Memory B cell (primary cell): ENCODE measurements at regions not wholly inside any gene's neighbourhood (a gene's known extent, or its start where the extent isn't known, plus 50 kb on each side); places are given as distances from the start of the nearest gene placed in this dataset.
"Not testable (repeated sequence)": the region's sequence is repeated elsewhere in the genome, so short reads cannot be mapped to it uniquely, and the experiment has no call there.

Experiments used
- ATAC-seq: fragments of 150-1000 bp; cut with Tn5 transposase; 2 replicates; pipeline ENCODE4 v1.10.0; 2021; ENCODE audit warnings: low read depth, mild to moderate bottlenecking, moderate library complexity
- DNase-seq, 2 donors: peaks; one replicate each; pipeline ENCODE4 v3.0.0; 2022; ENCODE audit warnings: low spot score in 2 of 2
- H3K27ac Mint-ChIP-seq: one replicate; pipeline ENCODE4 v1.8.0; 2022; ENCODE audit warnings: mild to moderate bottlenecking, moderate library complexity, mixed read lengths
- H3K27me3 Mint-ChIP-seq: one replicate; pipeline ENCODE4 v1.8.0; 2022; ENCODE audit warnings: mixed read lengths
- H3K36me3 Mint-ChIP-seq: one replicate; pipeline ENCODE4 v1.8.0; 2022; ENCODE audit warnings: mild to moderate bottlenecking, mixed read lengths
- H3K4me1 Mint-ChIP-seq: one replicate; pipeline ENCODE4 v1.8.0; 2022; ENCODE audit warnings: mixed read lengths
- H3K4me3 Mint-ChIP-seq: one replicate; pipeline ENCODE4 v1.8.0; 2022; ENCODE audit warnings: mild to moderate bottlenecking, moderate library complexity, mixed read lengths
- H3K9me3 Mint-ChIP-seq: one replicate; pipeline ENCODE4 v1.8.0; 2022; ENCODE audit warnings: mixed read lengths

DNA sequence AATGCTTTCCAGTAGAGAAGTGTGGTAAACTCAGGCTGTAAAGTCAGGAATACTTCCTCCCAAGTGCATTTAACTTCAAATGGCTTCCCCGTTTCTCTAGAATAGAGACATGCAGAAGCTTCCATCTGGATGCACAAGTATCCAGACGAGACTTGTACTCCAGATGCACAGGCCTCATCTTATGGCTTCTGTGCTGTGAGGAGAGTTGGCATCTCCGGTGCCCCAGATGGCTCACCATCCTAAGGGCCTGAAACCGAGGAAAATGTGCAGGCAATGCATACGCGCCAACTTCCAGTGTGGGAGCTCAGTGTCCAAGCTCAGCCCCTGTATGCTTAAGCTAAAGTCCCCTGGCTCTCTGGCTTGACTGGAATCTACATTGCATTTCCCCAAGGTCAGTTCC, 184.0 kb upstream of the TBL1X start:
- H3K4me1 Mint-ChIP-seq = peaks cover 12% of the 10 kb centered on the region
- ATAC-seq = no peak

DNA sequence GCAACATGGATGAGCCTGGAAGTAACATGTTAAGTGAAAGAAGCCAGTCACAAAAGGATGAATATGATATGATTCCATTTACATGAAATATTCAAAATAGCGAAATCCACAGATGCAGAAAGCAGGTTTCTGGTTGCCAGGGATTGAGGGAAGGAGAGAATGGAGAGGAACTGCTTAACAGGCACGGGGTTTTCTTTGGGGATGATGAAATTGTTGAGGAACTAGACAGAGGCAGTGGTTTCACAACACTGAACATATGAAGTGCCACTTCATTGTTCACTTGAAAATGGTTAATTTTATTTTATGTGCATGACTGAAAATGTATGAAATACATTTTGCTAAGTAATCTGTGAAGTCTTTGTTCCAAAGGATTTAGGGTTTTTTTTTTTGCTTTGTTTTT, 182.5 kb upstream of the TBL1X start:
- DNase-seq (no peak), ATAC-seq (no peak)
- Mint-ChIP-seq H3K4me1 (peaks cover 15% of the 10 kb centered on the region), H3K4me3 (no peak overlapping the region), H3K27ac (no peak overlapping the region), H3K9me3 (no peaks in the 10 kb centered on the region), H3K36me3 (peaks cover 1% of the 10 kb centered on the region), H3K27me3 (peaks cover 1% of the 10 kb centered on the region)

More for the DNA sequence above, 184.0 kb upstream of the TBL1X start:
- peaks cover 1% of the 10 kb centered on the region for H3K27me3 Mint-ChIP-seq
- H3K9me3 Mint-ChIP-seq = no peaks in the 10 kb centered on the region
- H3K36me3 Mint-ChIP-seq = peaks cover 1% of the 10 kb centered on the region
- DNase-seq = no peak
- H3K27ac Mint-ChIP-seq = no peak overlapping the region
- H3K4me3 Mint-ChIP-seq = no peak overlapping the region

DNA sequence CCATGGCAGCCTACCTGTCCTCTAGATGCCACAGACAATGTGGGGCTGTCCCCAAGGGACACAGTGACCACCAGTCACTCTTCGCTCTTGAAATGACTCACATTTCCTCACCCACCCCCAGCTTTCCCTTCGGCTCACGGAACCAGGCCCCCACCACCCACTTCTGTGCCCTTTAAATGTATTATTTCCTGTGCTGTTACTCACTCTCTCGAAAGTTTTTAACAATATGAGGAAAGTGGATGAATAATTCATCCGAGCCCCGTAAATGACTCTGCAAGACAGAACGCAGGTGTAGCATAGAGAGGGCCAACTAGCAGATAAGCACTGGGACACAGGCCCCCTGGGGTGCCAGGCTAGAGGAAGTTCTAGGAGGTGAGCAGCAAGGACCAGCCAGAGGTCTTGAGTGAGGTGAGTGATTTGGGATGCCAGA, 179.5 kb upstream of the TBL1X start:
- no peaks in the 10 kb centered on the region for H3K36me3 Mint-ChIP-seq
- DNase-seq (no peak), ATAC-seq (no peak)
- H3K9me3 Mint-ChIP-seq = no peaks in the 10 kb centered on the region
- no peak overlapping the region for H3K27ac Mint-ChIP-seq
- no peak overlapping the region for H3K4me3 Mint-ChIP-seq
- H3K4me1 Mint-ChIP-seq = peaks cover 7% of the 10 kb centered on the region
- H3K27me3 Mint-ChIP-seq = peaks cover 1% of the 10 kb centered on the region

DNA sequence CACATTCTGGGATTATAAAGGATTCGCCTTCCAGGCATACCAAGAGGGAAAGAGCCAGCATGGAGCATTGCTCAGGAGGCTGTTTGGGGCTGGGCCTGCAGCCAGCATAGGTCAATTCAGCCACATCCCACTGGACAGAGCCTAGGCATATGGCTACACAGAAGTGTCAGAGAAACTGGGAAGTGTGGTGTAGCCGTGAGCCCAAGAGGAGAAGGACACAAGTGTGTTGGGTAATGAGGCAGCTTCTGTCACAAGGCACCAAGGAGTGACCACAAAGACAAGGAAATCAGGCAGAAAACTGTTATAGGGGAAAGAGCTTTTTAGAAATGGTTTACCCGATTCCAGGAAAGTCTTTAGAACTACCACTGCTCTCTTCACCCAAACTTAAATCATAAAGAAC, 178.6 kb upstream of the TBL1X start:
- Mint-ChIP-seq H3K27ac (no peak overlapping the region), H3K27me3 (peaks cover 1% of the 10 kb centered on the region), H3K9me3 (no peaks in the 10 kb centered on the region), H3K4me1 (peaks cover 7% of the 10 kb centered on the region), H3K4me3 (no peak overlapping the region), H3K36me3 (no peaks in the 10 kb centered on the region)
- no peak for ATAC-seq
- no peak for DNase-seq

DNA sequence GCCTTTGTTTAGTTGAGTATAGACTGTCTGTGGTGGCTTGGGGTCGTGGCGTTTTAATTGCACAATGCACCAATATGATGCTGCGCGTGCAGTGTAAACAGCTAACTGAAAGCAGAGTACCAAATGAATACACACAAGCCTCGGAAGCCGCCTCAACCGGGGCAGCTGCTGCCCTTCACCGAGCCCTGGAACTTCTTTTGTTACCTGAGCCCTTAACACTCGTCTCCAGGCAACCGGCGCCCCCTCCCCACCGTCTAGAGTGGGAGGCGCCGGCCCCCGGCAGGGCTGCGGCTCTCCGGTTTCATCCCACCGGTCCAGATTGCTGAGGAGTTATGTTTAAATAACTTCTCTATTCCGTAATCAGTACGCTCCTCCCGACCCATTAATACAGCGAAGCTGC, 173.2 kb upstream of the TBL1X start:
- no peak for DNase-seq
- ATAC-seq = no peak
- no peak overlapping the region for H3K4me3 Mint-ChIP-seq
- peaks cover 8% of the 10 kb centered on the region for H3K4me1 Mint-ChIP-seq
- no peak overlapping the region for H3K27ac Mint-ChIP-seq
- no peaks in the 10 kb centered on the region for H3K9me3 Mint-ChIP-seq
- H3K36me3 Mint-ChIP-seq = no peaks in the 10 kb centered on the region
- H3K27me3 Mint-ChIP-seq = peaks cover 10% of the 10 kb centered on the region

DNA sequence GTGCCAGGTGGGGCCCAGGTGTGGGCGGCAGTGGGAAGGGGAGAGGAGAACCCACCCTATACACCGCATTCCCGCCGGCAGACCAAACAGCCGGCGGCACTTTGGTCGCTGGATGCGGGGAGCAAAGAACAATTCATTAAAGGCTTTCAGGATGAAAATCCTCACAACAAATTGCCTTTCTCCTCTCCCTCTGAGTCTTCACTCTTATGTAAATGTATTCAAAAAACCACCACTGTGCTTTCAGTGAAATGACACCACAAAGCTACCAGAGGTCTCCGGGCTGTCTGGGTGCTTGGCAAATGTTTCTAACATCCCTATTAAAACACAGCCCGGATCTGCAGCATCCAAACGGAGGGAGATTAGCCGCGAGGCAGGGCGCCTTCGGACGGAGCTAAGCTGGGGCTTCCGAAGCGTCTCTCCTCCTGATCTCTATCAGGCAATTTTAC, 171.8 kb upstream of the TBL1X start:
- H3K9me3 Mint-ChIP-seq = no peaks in the 10 kb centered on the region
- H3K36me3 Mint-ChIP-seq = no peaks in the 10 kb centered on the region
- H3K27me3 Mint-ChIP-seq = peaks cover 10% of the 10 kb centered on the region
- H3K4me3 Mint-ChIP-seq = no peak overlapping the region
- no peak overlapping the region for H3K27ac Mint-ChIP-seq
- ATAC-seq = no peak
- H3K4me1 Mint-ChIP-seq = peaks cover 8% of the 10 kb centered on the region
- DNase-seq = no peak

DNA sequence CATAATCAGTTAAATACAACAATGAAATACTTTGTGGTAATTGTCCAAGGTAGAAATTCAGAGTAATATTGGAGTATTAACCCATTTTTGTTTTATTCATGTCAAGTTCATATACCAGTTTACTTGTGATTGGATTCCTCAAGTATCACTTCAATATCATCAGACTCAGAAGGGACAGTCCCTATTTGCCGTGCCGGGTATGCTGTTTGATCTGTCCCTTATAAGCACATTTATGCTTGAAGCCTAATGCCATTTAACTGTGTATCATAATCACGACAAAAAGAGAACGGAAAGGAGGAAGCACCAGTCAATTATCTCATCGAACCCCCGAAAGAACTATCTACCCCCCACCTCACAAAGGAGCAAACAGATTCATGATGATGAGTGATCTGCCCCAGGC, 171.0 kb upstream of the TBL1X start:
- H3K9me3 Mint-ChIP-seq = no peaks in the 10 kb centered on the region
- H3K27ac Mint-ChIP-seq = no peak overlapping the region
- H3K4me1 Mint-ChIP-seq = peaks cover 8% of the 10 kb centered on the region
- ATAC-seq (no peak), DNase-seq (no peak)
- no peak overlapping the region for H3K4me3 Mint-ChIP-seq
- peaks cover 10% of the 10 kb centered on the region for H3K27me3 Mint-ChIP-seq
- H3K36me3 Mint-ChIP-seq = no peaks in the 10 kb centered on the region

DNA sequence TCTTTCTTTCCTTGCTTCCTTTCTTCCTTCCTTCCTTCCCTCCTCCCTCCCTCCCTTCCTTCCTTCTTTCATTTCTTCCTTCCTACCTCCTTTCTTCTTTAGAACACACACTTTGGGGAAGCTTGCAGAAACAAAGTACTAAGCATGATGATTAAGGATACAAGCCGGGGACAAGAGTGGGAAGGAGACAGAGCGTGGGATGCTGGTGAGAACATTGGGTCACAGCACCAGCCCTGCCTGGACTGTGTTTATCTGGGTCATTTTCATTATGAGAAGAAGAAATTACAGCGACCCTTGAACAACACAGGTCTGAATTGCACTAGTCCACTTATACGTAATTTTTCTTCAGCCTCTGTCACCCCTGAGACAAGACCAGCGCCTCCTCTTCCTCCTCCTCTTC, 169.3 kb upstream of the TBL1X start:
- peaks cover 12% of the 10 kb centered on the region for H3K27me3 Mint-ChIP-seq
- H3K27ac Mint-ChIP-seq = no peak overlapping the region
- H3K9me3 Mint-ChIP-seq = no peaks in the 10 kb centered on the region
- DNase-seq (no peak), ATAC-seq (no peak)
- no peak overlapping the region for H3K4me3 Mint-ChIP-seq
- peaks cover 8% of the 10 kb centered on the region for H3K4me1 Mint-ChIP-seq
- no peaks in the 10 kb centered on the region for H3K36me3 Mint-ChIP-seq

DNA sequence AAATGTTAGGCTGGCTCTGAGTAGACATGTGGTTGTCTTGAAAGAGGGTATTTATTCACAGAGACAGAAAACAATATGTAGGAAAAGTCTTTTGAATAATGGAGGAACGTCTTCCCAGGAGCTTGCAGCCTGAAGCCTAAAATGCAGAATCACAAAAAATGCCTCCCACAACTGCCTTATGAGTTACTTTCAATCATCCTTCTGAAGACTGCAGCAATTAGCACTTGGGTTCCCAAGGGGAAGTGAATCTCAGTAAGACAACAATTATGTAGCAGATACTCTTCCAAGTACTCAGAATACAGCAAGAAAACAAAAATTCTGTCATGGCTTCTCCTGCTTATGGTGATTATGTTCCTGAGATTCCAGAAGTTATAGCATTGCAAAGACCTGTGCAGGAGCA, 166.6 kb upstream of the TBL1X start:
- Mint-ChIP-seq H3K36me3 (peaks cover 1% of the 10 kb centered on the region), H3K27ac (no peak overlapping the region), H3K27me3 (peaks cover 13% of the 10 kb centered on the region), H3K9me3 (no peaks in the 10 kb centered on the region), H3K4me1 (peaks cover 5% of the 10 kb centered on the region), H3K4me3 (no peak overlapping the region)
- ATAC-seq (no peak), DNase-seq (no peak)

DNA sequence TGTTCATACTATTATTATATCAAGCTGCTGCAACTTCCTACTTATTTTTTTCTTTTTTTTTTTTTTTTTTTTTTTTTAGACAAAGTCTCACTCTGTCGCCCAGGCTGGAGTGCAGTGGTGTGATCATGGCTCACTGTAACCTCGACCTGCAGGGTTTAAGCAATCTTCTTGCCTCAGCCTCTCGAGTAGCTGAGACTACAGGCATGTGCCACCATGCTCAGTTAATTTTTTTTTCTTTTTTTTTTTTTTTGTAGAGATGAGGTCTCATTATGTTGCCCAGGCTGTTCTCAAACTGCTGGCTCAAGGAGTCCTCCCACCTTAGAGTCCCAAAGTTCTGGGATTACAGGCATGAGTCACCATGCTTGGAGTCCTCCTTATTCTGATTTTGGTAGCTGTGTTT, 165.2 kb upstream of the TBL1X start:
- H3K4me1 Mint-ChIP-seq, H3K36me3 Mint-ChIP-seq, H3K4me3 Mint-ChIP-seq, H3K27me3 Mint-ChIP-seq, ATAC-seq, H3K27ac Mint-ChIP-seq, H3K9me3 Mint-ChIP-seq, DNase-seq: not testable (repeated sequence)

DNA sequence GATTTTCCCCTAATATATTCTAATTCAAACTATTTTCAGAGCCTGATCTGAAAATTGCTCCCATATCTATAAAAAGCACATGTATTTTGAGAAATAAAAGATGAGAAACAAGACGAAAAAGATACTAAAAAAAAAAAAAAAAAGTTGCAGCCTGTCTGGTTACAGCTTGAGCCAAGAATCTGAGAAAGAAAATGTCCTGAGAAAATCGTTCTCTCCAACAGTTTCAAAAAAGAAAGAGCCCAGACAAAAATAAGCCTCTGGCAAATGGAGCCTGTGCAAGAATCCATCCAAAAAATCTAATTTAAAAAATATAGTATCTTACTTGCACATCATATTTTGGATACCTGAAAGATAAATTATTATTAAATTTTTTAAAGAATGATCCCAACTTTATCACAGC, 163.0 kb upstream of the TBL1X start:
- Mint-ChIP-seq H3K27ac (no peak overlapping the region), H3K27me3 (peaks cover 5% of the 10 kb centered on the region), H3K4me3 (no peak overlapping the region), H3K4me1 (no peaks in the 10 kb centered on the region), H3K9me3 (no peaks in the 10 kb centered on the region), H3K36me3 (peaks cover 1% of the 10 kb centered on the region)
- ATAC-seq = no peak
- no peak for DNase-seq

DNA sequence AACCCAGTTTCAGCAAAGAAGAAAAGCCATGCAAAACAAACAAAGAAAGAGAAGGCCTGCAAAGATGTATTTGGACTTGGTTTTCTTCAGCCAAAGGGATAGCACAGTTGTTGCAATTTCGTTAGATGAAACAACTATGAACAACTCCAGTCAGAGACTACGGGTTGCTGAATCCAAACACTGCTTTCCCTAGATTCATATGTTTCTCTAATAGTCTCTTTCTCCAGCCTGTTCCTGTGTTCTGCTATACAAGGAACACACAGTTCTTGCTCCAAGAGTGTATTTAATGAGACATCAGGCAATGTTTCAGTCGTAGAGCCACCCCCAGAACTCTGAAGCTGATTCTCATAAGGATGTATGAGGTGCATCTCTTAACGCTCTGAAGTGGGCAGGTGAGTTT, 162.5 kb upstream of the TBL1X start:
- Mint-ChIP-seq H3K27me3 (peaks cover 5% of the 10 kb centered on the region), H3K4me3 (no peak overlapping the region), H3K27ac (no peak overlapping the region), H3K4me1 (no peaks in the 10 kb centered on the region), H3K9me3 (no peaks in the 10 kb centered on the region), H3K36me3 (peaks cover 1% of the 10 kb centered on the region)
- no peak for ATAC-seq
- DNase-seq = no peak

DNA sequence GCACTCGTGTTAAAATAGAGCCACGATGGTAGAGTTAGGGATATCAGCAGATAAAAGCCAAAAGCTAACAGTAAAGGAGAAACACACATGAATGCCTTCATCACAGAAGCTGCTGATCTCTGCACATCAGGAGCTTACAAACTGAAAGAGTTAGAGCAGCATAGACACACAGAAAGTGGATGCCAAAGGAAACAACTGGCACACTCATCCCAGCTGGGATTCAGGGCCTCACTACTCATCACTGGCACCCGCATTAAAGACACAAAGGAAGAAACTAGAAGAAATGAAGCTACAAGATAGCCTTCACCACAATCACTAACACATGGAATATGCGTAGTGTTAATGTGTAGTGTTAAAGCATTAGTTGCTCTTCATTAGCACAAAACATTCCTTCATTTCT, 156.4 kb upstream of the TBL1X start:
- DNase-seq (no peak), ATAC-seq (no peak)
- peaks cover 2% of the 10 kb centered on the region for H3K27me3 Mint-ChIP-seq
- no peak overlapping the region for H3K4me3 Mint-ChIP-seq
- H3K36me3 Mint-ChIP-seq = no peaks in the 10 kb centered on the region
- H3K9me3 Mint-ChIP-seq = peaks cover 2% of the 10 kb centered on the region
- H3K4me1 Mint-ChIP-seq = peaks cover 6% of the 10 kb centered on the region
- no peak overlapping the region for H3K27ac Mint-ChIP-seq

DNA sequence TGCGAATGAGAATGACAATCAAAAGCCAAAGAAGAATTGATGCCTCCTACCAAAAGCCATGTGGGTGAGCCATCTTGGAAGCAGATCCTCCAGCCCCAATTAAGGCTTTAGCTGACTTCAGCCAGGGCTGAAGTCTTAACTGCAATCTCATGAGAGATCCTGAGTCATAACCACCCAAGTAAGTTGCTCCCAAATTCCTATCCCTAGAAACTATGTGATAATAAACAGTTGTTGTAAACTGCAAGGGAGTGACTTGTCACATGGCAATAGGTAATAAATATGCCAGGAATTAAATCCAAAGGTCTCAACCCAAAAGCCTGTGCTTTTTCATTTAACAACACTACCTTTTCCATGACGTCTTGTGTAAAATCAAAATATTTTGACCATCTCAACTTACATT, 154.2 kb upstream of the TBL1X start:
- Mint-ChIP-seq H3K9me3 (peaks cover 2% of the 10 kb centered on the region), H3K27me3 (peaks cover 2% of the 10 kb centered on the region), H3K4me3 (no peak overlapping the region), H3K27ac (no peak overlapping the region), H3K4me1 (peaks cover 9% of the 10 kb centered on the region), H3K36me3 (no peaks in the 10 kb centered on the region)
- DNase-seq = no peak
- ATAC-seq = no peak

DNA sequence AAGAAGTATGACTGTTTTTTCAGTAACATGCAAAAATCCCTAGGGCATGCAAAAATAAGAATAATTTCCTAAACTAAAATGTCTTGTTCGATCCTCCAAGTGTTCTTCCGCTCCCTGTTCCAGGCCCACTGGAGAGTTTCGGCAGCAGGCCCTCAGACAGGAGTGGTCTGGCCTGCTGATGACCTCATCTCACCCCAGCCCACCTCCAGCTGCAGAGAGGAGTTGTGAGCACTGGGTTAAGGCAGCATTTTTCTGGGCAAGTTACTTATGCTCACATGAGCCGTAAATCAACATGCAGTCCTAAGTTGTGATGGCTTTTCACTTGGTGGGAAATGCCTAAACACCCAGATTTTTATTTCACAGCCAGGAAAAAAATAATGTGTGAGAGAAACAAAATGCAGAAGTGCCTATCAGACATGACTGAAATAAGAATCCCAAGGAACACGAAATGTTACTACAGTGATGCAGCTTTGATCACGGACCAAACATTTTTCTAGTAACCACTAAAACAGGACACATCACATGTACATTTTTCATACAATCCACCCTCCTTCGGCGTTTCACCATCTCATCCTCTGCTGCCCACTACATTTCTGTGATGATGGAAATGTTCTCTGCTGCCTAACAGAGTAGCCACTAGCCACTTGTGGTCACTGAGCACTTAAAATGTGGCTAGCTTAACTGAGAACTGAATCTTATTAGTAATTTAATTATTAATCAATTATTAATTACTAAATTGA, 153.3 kb upstream of the TBL1X start:
- DNase-seq (no peak), ATAC-seq (no peak)
- Mint-ChIP-seq H3K9me3 (peaks cover 2% of the 10 kb centered on the region), H3K27me3 (peaks cover 2% of the 10 kb centered on the region), H3K4me1 (peaks cover 10% of the 10 kb centered on the region), H3K36me3 (no peaks in the 10 kb centered on the region), H3K4me3 (no peak overlapping the region), H3K27ac (no peak overlapping the region)
